Stimulated activated CD4-positive, alpha-beta T cell treated with anti-CD3 and anti-CD28 coated beads, Interleukin-2, amount 100 ng/mL, for 48 hours (primary cell): ENCODE measurements at regions not wholly inside any gene's neighbourhood (a gene's known extent, or its start where the extent isn't known, plus 50 kb on each side); places are given as distances from the start of the nearest gene placed in this dataset.

Source experiments
- DNase-seq, 2 donors: peaks; one replicate each; pipeline ENCODE4 v3.0.0-alpha.2; 2020

DNA sequence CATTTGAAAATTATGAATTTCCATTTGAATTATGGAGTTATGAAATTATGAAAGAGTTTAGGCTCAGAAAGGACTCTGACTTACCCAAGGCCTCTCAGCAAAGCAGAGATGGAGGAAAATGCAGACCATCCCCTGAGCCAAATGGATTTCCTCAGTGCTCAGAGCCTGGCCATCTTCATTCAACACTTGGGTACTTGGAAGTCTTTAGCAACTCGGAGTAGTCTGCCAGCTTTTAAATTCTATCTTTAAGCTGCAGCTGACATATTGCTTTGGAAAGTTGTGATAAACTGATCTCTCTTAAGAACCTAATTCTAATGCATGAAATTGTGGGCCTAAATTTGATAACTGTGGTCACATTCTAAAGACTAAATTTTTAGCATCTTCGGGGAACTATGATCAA is 315.4 kb downstream of the SAMD5 start:
- DNase-seq: no peak

DNA sequence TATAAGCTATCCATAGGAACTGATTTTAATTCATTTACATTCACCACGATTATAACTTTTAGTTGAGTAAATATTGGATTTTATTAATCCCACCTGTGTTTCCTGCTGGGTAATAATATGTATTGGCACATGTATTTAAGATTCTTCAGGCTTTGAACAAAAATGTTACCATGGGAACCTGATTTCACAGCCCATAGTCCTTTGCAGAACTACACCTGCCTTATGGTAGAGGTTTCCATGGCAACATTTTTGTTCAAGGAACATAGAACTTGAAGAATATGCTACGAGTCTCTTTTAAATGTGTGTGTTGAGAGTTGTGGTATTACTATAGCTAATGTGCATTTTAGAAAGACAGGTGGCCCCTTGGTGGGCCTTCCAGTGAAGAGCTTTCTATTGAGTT is 317.4 kb downstream of the SAMD5 start:
- no peak for DNase-seq

DNA sequence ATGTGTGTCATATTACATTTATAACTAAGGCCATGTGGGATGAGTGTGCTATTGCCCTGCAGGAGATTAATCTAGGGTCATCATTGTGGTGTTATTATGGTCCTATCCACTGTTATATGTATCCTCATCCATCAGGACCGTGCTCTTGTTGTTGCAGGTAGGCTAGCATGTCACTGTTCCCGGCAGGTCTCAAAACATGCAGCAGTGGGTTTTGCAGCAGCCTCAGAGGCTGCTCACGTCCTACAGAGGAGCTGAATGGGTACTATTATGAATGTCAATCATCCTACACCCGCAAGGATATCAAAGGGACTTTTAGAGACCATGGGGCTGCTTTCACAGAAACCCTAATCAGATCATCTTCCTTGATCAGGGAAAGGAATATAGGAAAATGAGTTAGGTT is 318.2 kb downstream of the SAMD5 start:
- no peak for DNase-seq

DNA sequence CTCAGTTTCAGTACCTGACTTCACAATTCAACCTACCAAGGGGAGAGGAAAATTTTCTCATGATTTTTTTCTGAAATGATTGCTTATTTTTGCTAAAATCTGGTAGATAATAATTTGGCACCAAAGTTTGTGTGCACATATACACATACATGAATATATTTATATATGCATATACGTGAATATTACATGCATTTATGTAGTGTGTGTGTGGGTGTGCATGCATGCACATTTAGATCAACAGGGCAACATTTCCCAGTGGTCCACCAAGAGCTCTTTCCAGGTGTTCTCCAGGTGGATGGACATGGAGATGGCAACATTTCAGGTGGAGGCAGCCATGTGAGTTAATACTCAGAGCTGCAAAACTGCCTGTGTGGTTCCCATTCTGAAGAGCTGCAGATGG is 320.9 kb downstream of the SAMD5 start:
- DNase-seq: no peak

DNA sequence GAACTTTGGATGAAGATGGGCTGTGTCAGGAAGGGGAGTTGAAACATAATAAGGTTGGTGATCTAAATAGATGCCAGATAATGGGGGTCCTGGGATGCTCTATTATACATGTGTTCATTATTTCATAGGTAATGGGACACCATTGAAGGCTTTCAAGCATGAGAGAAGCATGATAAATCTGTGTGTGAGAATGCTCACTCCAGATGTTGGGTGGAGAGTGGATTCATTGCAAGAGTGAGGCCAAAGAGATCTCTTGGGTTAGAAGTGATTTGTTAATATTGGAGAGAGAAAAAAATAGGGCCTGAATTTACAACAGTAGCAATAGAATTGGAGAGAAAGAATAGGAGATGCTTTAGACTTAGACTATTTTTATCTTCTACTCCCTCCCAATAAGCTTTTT is 321.3 kb downstream of the SAMD5 start:
- no peak for DNase-seq

DNA sequence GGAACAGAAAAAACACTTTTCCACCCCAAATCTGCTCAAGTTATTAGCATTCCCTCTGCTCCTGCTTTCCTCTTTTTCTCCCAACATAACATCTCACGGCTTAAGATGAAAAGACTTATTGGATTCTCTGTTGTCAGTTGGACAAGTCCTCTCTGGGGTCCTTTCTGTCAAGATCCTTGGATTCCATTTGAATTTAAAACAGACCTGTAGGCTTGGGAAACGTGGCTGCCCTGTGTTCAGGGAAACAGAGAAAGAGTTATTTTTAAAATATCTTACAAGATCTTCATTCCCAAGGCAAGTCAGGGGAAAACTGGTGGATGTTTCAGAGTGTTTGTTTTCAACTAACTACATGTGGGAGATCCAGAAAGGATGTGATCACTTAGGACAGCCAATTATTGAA is 322.9 kb downstream of the SAMD5 start:
- DNase-seq: no peak

DNA sequence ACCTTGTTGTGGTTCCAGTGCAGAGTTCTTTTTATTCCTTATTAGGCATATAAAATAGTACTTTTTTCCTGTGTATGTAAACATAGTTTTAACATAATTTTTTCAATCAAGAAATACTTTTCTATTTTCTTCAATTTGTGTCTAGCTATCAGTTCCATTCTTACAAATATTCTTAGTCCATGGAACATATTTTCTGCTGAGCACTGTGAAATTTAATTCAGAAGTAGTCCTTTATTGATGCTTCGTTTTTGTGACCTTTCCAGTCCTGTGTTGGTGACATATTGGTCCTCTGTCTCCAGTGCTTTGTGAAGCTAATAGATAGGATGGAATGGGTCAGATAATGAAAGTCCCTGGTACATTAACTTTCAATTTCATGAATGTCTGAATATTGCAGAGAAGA is 325.1 kb downstream of the SAMD5 start:
- DNase-seq: no peak

DNA sequence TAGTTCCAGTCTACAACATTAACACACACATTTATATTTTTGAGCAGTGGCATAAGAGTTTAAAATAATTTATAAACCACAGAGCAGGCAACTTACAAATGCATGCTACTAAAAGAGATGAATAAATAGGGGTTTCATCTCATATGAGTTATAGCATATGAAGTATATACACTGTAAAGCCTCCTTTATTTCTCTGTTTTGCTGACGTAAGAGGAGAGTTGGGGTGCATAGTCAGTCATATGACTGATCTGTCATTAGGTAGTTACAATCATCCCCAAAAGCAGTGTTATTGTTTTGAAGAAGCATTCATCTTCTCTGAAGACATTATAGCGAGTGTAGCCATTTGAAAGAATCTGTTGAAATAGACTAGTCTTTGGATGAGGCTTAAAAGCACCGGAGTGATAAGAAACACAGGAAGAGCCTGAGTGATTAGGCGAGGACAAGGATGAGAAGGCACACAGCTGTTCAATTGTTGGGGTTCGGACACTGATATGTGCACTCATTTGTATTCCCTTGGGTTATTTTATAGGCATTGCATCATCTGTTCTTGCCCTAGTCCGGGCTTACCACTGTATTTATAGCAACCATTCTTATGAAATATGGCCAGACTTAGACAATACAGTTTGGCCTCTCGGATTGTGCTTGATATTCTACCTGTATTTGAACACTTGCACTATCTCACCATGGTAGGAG is 325.7 kb downstream of the SAMD5 start:
- DNase-seq: no peak

DNA sequence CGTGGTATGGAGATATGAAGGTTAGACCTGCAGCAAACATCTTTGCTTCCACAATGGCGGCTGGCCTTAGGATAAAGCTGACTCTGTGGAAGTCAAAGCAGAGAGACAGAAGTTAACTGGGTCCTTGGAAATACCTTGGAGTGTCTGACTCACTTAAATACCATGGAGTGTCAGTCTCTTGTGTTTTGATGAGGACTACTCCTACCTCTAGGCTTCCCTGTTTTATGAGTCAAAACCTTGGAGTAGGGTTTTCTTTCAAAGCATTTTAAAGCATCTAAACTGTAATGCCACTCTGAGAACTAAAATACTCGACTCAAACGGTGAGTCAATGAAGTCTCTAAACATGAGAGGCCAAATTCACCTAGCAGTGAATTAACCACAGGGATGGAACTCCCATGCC is 329.1 kb downstream of the SAMD5 start:
- no peak for DNase-seq

DNA sequence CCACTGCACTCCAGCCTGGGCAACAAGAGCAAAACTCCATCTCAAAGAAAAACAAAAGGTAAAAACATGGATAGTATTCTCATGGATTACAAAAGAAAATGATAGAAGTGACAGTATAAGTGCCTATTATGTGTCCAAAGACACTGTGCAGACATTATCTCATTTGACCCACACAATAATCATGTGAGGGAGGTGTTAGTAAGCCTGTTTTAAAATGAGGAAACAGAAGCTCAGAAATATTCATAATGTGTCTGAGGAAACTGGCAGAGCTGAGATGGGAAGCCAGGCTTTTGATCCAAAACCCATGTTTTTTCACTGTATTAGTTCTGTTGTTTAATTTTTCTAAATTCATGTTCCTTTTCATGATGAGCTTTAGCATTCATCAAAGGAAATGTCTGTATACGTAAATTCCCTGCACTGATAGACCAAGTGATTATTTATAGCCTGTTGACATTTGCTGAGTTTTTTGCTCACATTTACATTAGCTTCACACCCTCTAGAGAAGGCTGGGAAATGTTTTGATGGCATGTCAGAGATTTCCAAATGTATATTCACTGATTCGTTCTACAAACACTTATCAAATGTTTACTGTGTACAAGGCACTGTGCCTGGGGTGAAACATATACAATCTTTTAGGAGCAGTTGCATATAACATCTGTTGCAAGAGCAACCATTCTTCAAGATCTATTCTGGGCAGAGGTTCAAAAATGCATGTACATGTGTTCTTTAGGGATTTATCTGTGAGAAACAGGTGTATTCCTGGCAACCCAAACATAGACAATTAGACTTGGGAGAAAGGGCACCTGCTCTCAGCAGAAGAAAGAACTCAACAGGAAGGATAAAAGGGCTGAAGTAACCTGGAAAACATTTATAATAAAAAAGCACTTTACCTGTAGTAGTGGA is 331.5 kb downstream of the SAMD5 start:
- DNase-seq: no peak

DNA sequence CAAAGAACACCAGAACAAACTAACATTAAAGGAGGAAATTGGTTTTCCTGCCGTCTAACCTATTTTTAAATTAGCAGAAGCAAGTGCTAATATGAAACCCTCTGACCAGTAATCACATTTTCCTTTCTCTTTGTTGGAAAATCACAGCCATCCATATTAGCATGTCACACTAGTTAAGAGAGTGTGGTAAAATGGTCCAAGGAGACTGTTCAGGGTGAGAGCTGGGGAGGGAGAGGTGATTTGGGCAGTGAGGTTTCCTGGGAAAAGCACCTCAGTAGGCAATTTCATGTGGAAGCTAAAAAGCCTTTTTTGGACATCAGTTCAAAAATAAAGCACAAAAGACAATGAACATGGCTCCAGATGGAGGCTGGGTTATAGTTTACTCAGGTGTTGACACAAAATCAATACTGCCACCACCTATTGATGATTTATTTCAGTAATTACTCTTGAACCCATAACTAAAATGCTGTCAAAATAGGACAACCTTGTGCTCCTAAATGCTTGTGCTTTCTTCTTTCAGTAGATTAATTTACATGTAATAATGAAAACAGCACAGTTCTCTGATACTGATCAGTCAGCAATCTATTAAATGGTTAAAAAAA is 333.2 kb downstream of the SAMD5 start:
- no peak for DNase-seq

DNA sequence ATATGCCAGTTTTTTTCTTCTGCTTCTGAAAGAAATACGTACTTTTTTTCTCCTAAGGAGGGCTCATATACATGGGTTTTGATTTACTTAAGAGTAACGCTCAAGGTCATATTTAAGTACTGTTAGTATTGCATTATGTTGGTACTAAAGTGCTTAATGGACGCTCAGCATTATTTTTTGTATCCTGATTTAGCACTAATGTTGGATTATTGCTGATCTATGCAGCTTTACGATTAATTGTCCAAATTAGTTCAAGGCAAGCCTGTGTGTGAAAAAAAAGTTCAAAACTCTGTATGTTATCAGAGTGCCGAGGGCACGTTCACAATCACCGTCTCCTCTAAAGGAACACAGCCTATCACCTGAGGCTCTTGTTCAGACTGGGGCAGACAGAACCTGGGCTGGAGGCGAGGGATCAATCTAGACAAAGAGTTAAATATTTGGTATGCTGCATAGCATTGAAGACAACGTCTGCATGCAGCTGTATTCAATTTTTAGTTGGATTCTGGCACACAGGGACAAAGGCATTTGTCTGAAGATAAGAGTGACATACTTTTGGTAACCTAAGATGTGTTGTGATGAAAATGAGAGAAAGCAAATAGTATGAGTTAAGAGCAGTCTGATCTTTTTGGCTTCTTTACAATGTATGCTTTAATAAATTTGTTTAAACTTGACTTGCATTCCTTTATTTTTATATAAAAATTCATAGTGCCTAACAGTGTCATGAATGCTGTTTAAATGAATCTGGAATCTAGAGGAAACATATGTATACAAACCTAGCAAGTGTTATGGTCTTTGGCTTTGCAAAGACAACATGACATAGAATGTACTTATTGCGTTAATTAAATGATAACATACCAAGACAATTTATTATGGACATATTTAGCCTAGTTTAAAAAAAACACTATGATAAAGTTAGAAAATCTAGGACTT is 341.2 kb downstream of the SAMD5 start:
- no peak for DNase-seq

DNA sequence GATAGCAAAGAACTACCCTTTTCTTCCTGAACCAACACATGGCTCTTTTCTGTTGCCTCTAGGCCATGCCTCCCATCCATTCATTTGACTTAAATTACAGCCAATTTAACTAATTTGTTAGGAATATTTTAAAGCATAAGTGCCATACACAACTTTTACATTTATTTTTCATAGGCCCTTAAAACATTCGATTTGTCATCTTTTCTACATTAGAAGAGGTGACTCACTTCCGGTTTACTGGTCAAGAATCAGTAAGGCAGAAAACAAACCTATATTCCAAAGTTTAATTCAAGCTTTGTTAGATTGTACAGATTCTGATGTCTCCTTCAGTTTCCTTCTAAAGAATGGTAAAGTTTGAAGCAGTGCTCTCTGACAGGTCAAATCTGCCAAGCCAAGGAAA is 344.3 kb downstream of the SAMD5 start:
- DNase-seq: no peak

DNA sequence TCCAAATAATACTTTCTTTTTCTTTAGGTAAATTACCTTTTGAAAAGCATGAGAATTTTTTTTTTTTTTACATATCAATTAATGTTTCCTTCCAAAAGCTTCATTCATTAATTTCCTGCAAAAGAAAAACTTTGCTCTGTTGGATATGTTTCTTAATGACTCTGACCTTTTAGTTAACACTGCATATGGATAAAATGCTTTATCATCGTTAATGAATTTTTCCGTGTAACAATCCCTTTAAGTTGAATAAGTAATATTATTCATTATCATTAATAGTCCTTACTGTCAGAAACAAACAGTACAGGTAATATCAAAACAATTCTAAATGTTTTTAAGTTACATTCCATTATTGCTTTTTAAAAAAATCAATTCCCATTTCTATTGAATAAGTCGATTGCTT is 345.1 kb downstream of the SAMD5 start:
- DNase-seq: no peak

DNA sequence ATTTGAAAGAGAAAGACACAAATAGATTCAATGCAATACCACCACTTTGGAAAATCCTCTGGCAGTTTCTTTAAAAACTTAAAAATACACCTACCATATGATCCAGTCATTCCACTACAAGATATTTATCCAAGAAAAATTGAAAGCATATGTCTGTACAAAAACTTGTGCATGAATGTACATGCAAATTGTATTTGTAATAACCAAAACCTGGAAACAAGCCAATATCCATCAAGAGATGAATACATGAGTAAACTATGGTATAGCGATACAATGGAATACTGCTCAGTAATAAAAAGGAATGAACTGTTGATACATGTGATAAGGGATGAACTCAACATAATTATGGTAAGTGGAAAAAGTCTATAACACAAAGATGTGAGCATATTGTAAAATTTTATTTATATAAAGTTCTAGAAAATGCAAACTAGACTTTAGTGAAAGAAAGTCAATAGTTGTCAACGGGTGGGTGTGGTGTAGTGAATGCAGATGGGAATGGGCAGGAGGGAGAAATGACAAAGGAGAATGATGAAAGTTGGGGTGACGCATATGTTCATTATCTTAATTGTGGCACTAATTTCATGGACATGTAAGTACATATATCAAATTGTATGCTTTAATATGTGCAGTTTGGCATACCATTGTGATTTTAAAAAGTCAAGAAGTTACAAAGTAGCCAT is 347.5 kb downstream of the SAMD5 start:
- DNase-seq: no peak

DNA sequence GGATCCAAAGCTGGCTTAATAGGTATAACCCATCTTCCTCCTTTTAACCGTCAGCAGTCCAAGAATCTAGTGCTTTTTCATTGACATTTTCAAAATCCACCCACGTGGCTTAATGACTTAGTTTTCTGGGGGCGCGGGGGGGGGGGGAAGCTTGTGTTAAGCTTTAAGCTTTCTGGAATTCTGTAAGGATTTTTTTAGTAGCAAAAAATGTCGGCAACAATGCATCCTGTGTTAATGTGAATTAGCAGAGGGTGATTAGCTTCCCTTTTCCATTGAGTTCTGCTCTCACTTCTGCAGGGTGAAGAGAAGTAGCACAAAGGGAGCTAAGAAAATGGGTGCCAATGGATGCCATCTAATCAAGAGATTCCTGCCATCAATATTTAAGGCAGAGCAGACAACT is 348.2 kb downstream of the SAMD5 start:
- DNase-seq: no peak

DNA sequence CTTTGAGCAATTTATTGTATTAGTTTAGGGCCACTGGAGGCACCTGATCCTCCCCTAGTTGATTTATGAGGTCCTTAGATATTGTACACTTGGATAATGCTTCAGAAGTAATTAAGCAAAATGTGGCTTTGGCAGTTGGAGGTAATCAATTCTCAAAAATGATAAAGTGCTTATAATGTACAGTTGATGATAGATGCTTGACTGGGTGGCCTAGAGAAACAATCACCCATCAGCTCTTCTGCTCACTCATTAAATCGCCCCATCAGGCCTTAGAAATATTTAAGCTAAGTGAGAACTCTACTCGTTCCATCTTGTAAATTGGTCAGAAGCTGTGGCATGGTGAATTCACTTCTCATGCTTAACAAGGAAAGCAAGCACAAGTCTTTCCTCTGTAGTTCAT is 349.9 kb downstream of the SAMD5 start:
- DNase-seq: no peak

DNA sequence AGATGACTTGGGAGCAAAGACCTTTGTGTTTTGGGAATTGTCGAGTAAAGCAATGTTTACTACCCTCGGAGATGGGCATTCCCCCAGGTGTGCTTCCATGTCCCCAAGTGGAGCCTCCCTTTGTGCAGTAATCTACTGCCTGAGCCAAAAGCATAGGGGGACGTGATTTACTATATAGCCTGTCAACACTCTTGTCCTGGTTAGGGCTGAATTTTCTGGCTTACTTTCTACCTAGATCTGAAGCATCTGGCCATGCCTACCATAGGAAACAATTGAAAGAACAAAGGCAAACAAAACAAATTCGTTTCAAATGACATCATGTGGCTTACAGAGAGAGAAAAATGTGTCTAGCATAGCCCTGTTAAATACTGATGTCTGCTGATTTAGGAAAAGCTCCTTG is 350.6 kb downstream of the SAMD5 start:
- no peak for DNase-seq

DNA sequence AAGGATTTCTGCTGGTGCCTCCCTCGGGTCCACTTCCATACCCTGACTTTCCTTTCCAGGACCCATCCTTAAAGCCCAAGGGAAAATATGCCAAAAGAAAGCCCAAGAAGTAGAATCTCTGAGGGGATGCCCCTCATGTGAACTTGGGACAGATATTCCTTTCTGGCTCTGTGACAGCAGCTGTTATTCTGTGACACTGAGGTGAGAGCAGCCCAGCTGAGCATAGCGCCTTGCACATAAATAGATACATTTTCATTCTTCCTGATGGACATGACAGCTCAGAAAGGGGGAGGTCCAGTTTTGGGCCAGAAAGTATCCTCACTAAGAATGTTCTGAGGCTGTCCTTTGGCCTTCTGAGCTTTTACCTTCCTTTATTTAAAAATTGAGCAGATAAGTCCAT is 353.2 kb downstream of the SAMD5 start:
- no peak for DNase-seq

DNA sequence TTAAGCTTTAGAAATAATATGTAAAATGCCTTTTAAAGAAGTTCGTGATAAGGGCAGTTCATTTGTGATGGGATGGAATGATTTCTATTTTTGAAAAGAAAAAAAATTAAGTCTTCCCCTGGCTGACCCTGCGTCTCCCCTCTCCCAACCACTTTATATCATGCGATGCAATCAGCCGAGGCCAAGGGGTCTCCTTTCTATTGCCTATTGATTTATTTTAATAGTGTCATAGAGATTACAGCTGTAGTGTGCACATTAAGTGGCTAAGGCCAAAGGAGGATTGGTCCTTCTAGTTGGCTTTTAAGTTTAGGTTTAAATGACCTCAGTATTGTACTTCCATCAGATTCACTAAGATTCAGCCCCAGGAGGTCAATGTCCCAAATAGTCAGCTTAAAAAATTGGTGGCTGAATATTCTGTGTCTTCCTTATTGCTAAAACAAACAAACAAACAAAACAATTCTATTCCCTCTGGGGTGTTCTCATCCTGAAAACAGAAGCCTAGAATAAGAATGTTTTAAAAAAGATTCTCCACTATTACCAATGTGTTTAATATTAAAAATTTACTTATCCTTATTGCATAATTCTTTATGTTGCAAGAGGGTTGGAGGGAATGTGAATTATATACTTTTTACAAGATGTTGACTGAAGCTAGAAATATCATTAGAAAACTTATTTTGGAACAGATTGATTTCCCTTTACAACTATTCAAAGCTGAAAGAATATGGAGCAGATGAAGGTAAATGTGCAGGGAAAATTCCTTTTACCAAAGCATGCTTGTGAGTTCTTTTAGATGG is 359.1 kb downstream of the SAMD5 start:
- DNase-seq: no peak

DNA sequence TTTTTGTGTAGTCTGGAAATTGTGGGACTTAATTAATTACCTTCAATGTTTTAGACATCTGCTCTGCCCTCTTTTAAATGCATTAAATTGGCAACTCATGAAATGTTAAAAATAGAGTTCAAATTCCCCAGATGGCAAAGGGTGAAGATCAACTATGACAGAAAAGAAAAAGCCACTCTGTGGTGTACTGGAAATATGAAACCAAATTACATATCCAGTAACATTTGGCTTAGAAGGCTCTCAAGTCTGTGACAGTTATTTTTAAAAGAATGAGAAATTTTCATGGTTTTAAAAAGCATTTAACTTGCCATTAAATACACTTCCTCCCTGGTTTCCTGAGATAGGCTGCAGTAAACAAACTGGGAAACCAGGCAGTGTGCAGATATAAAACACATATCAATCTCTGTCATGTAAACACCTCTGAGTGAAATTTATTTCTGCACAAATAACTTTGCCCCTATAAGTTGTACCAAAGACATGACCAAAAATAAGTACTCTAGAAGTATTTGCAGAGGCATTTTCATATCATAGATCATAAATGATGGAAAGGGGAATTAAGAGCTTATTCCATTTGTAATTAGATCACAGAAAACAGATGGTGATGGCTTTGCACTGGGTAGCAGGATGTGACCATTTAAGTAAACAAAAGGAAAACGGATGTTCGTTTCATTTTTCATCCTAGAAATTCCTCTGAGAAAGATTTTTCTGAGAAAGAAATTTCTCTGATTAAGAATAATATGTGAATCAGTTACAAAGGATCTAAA is 360.1 kb downstream of the SAMD5 start:
- no peak for DNase-seq
